Renal pelvis (tissue), 1 donor: ENCODE measurements at regions not wholly inside any gene's neighbourhood (a gene's known extent, or its start where the extent isn't known, plus 50 kb on each side); places are given as distances from the start of the nearest gene placed in this dataset.

ENCODE experiments used
- DNase-seq: peaks from one replicate; pipeline ENCODE4 v3.0.0-alpha.2; 2013

DNA sequence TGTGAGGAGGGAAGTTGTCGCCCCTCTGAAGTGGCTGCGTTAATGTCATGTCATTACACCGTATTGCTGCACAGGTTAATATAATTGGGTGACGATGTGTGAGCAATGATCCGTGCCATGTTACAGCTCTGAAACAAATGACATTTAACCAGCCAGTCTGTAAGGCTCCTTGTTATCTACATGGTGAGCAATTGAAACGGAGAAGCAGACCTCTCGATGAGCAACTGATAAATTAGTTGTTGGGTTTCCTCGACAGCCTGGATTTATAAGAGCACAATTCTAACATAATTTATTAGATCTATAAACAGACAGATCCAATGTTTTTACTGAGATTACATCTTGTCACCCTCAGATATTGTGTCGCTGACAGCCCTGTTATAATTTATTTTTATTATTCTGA lies 49.9 kb upstream of the MAFB start:
- DNase-seq: no peak

DNA sequence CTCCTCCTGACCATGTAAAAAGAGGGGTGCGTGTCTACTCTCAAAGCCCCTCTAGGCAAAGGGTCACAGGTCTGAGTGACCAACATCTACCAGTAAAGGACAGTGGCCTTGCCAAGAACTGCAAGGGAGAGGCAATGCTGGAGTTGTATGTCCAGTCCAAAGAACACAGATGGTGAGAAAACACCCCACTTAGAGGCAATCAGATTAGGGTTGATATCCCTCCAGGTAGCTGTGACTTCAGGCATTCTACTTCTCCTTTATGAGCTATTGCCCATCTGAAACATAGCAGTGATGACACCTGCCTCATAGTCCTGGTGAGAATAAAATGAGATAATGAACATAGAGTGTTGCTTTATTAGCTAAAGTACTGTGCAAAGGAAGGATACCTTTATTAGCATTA lies 50.8 kb upstream of the MAFB start:
- DNase-seq: no peak

DNA sequence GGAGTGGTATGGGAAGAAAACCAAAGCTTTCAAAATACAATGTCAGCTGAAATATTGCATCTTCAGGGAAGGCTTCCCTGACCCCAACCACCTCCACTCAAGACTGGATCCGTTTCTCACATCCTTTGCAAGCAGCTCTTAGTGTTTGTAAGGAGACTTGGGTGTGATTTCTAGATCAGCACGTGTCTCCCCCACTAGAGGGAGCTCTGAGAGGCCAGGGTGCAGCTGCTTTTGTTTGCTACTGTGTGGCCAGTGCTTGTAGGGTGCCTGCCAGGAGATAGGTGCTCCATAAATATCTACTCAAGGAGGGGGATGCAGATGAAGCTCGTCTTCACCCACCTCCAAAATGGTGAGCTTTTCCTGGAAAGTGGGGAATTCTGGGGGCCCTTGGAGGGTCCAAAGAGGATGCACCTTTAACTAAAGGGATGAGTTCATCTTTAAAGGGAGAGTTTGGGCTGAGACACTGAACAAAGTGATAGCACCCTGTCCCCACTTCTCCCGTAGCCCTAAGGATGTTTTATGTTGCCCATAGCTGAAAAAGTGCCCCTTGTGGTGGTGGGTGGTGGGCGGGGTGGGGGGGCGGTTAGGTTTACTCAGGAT lies 52.6 kb upstream of the MAFB start:
- DNase-seq: no peak

GRCh38 chr20:40743141-40743775 lies 54.2 kb upstream of the MAFB start:
- DNase-seq: no peak

- DNase-seq: no peak
Measured at GRCh38 chr20:40744072-40744817, 55.2 kb upstream of the MAFB start.

- DNase-seq: no peak
Measured at GRCh38 chr20:40744818-40745175, 55.8 kb upstream of the MAFB start.

GRCh38 chr20:40746251-40746650 lies 57.2 kb upstream of the MAFB start:
- DNase-seq: no peak

DNA sequence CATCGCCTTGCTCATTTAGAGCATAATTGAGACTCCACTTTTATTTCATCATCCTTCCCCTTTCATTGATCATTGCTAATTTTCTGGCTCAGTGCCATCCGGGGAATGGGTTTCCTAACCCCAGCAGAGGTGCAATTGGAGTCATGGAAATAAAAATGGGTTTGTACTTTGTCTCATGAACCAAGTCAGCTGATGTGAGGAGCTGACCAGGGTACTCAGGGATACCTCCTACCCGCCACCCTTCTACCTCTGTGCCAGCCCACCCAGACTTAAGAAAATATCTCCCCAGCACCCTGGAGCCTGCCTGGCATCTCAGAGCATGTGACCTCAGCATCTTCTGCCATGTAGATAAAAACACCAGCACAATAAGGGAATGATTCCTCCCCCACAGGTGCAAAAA lies 59.1 kb upstream of the MAFB start:
- DNase-seq: no peak

DNA sequence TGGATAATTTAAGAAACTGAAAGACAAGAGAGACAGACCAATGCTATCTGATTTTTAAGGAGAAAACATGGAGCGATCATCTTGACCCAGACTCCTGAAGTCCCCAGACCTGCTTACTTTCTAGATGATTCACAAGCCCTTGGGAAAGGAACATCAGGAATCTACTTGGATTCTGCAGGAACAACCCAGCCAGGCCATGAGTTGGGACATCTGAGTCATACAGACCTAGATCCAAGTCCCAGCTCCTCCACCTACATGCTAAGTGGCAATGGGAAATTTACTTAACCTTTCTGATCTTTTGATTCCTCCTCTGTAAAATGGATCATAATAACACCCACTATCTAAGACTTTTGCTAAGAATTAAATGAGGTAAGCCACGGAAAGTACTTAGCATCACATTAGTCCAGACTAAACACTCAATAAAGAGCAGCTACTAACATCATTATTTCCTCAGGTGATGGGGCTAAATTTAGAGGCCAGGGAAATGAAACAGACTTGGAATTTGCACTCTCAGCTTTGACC lies 61.0 kb upstream of the MAFB start:
- DNase-seq: no peak

GRCh38 chr20:40750541-40751035 lies 61.6 kb upstream of the MAFB start:
- DNase-seq: no peak

DNA sequence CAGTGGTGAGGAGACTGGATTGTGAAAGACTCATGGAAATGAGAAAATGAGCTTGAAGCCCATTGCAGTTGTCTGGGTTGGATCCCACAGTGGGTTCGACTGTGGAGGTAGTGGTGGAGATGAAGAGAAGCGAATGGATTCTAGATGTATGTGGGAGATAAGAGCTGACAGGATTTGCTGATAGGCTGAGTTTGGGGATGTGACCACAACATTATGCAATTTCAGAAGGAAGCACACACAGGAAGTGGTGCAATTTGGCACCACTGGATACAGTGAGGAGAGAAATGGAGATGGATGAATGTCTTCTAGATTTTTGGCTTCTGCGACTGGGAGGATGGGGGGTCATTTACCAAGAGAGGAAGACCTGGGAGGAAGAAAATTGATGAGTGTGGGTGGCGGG lies 64.4 kb upstream of the MAFB start:
- no peak for DNase-seq

DNA sequence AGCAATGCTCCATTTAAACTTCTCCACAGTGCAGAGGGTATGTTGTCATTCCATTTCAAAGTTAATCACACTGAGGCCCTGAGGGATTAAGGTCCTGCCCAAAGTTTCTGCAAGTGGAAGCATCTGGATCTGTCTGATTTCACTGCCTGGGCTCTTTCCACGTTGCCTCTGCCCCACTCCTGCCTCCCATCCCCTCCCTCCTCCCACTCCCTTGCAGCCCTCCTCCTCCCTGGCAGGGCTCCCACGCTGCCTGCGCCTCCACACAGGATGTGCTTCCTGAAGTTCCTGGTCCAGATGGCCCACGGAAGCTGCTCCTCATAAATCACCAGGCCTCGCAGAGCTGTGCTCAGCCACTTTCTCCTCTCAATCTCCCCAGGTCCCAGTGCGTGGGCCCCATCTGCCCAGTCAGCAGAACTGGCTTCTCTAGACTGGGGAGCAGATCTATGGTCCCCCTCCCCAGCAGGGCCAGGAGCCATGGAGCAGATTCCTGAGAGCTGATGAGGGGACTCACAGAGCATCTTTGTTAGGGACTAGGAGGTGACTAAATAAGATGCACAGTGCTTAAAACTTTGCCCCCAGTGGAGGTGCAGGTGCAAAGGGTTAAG lies 65.4 kb upstream of the MAFB start:
- peak; percentile 31 for DNase-seq

DNA sequence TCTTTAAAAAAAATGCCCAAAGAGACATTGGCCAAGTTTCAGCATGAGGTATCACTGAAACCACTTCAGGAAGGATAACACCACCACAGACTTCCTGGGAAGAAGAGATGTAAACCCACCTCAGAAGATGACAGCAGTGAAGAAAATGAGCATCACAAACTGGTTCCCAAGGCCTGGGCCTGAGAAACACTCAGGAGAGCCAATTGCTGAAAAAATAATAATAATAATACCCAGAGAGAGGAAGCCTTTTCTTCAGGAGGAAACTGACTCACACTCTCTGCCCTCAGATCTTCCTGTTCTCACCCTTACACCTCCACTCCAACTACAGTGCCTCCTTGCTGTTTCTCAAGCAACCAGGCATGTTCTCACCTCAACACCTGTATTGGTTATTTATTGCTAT lies 68.1 kb upstream of the MAFB start:
- no peak for DNase-seq

DNA sequence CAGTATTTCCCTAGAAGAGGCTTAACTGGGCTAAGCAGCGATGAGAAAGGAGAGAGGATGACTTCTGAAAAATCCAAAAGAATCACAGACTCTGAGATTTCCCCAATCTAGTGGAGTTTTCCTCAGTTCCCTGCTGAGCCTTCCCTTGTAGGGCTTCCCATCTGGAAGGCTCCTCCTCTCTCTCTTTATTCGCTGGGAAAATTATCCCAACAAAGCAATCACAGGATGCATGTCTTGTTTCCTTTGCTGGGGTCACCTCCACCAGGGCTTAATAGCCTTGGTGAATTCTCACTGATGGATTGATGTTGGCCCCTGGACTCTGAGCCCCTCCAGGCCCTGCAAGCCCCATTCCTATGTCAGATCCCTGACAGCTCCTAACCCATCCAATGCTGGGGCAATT lies 69.8 kb upstream of the MAFB start:
- DNase-seq: no peak

- no peak for DNase-seq
Measured at GRCh38 chr20:40760399-40760798, 71.4 kb upstream of the MAFB start.

DNA sequence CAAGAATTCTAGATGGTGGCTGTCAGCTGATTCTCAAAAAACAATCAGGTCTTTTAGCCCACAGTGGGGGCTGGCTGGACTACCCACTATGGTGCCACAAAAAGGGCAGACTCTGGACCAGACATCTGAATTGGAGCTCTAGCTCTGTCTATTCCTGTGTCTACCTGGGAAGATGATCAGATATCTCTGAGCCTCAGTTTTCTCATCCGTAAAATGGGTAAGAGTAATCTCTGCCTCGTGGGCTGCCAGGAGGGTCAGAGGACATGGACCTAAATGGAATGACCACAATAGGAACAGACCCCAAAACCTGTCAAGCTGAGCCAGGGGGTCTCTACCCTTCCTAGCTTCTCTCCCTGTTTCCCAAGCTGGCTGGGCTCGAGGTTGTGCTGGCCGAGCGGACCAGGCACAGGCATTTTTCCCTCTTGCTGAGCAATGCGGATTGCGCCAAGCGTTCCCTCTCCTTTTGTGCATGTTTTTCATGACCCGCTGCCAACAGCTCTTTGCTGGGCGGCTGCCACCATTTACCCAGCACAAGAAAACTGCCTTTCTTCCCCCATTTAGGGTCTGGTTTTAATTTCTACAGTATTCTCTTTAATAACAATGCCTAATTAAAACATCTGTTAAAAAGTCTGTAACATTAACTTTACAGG lies 74.7 kb upstream of the MAFB start:
- DNase-seq: no peak

- no peak for DNase-seq
Measured at GRCh38 chr20:40765814-40766480, 76.9 kb upstream of the MAFB start.

- DNase-seq: no peak
Measured at GRCh38 chr20:40766790-40767614, 78.0 kb upstream of the MAFB start.

GRCh38 chr20:40767615-40767924 lies 78.5 kb upstream of the MAFB start:
- no peak for DNase-seq

- no peak for DNase-seq
Measured at GRCh38 chr20:40768105-40768504, 79.1 kb upstream of the MAFB start.
